ENCODE measurements at regions not wholly inside any gene's neighbourhood (a gene's known extent, or its start where the extent isn't known, plus 50 kb on each side); places are given as distances from the start of the nearest gene placed in this dataset.

- TF ChIP-seq CTCF (conservative IDR thresholded peaks at IDR 0.05; ENCODE audit: low read depth in 2 of 2): peak; percentile 20 to 53; a peak in 2 of 4 replicates
These were observed 86.2 kb upstream of the CMKLR1 start (continued) for GRCh38 chr12:108425238-108425795.

- Mint-ChIP-seq H3K36me3 (ENCODE audit: low read depth) (0 out of 3 replicates have a peak, but pooled peaks cover 2% of the 10 kb centered on the region), H3K27ac (no peak overlapping the region), H3K27me3 (ENCODE audit: insufficient read depth, low read depth, poor library complexity) (peaks cover 2% of the 10 kb centered on the region), H3K4me3 (no peak overlapping the region), H3K9me3 (peaks cover 8% of the 10 kb centered on the region; the same call in 1 of the 3 replicates), H3K4me1 (peaks cover 13% of the 10 kb centered on the region)
- no peaks in the 10 kb centered on the region for H3F3A ChIP-seq (replicated peaks; ENCODE audit: low read depth)
- H3K9me2 ChIP-seq (ENCODE audit: insufficient read depth): peaks cover under 1% of the 10 kb centered on the region; the same call in 1 of the 2 replicates
- peaks cover 4% of the 10 kb centered on the region; the same call in 1 of the 2 replicates for H3K4me1 ChIP-seq (ENCODE audit: insufficient read depth)
- H3K4me2 ChIP-seq: no peak overlapping the region
- ATAC-seq: no peak
- no peaks in the 10 kb centered on the region for H3K36me3 ChIP-seq (ENCODE audit: insufficient read depth)
- H4K20me1 ChIP-seq (replicated peaks; ENCODE audit: insufficient read depth): no peaks in the 10 kb centered on the region
- H2AFZ ChIP-seq: 0 out of 2 replicates have a peak overlapping the region, but pooled peaks have one; percentile 57
- no peaks in the 10 kb centered on the region for H3K27me3 ChIP-seq (ENCODE audit: insufficient read depth)
- H3K79me2 ChIP-seq (replicated peaks; ENCODE audit: insufficient read depth): no peaks in the 10 kb centered on the region
- no peak overlapping the region for H3K4me3 ChIP-seq
- no peak overlapping the region for H3K27ac ChIP-seq (ENCODE audit: low read depth)
- DNase-seq (ENCODE audit: low spot score): no peak
- TF ChIP-seq CTCF (conservative IDR thresholded peaks at IDR 0.05; ENCODE audit: low read depth in 2 of 2): no peak
- no peak for TF ChIP-seq EZH2phosphoT487 (IDR thresholded peaks at IDR 0.05; ENCODE audit: unreplicated experiment)
- no peak for TF ChIP-seq POLR2AphosphoS5 (IDR thresholded peaks at IDR 0.05; ENCODE audit: low read depth)
- TF ChIP-seq STAT1 (IDR thresholded peaks at IDR 0.05; ENCODE audit: unreplicated experiment): no peak
These were observed 85.7 kb upstream of the CMKLR1 start for GRCh38 chr12:108424816-108425215.

GRCh38 chr12:108424026-108424425 lies 84.9 kb upstream of the CMKLR1 start:
- no peak overlapping the region for H3K27ac Mint-ChIP-seq
- Histone ChIP-seq H3K36me3 (ENCODE audit: insufficient read depth) (no peaks in the 10 kb centered on the region), H4K20me1 (replicated peaks; ENCODE audit: insufficient read depth) (no peaks in the 10 kb centered on the region), H3F3A (replicated peaks; ENCODE audit: low read depth) (no peaks in the 10 kb centered on the region), H3K9me2 (ENCODE audit: insufficient read depth) (peaks cover 3% of the 10 kb centered on the region; the same call in 1 of the 2 replicates), H3K27ac (ENCODE audit: low read depth) (no peak overlapping the region), H3K4me3 (no peak overlapping the region), H2AFZ (no peak overlapping the region), H3K27me3 (ENCODE audit: insufficient read depth) (no peaks in the 10 kb centered on the region), H3K4me1 (ENCODE audit: insufficient read depth) (peaks cover 4% of the 10 kb centered on the region; the same call in 1 of the 2 replicates), H3K79me2 (replicated peaks; ENCODE audit: insufficient read depth) (no peaks in the 10 kb centered on the region), H3K4me2 (no peak overlapping the region)
- H3K9me3 Mint-ChIP-seq: peaks cover 10% of the 10 kb centered on the region; the same call in 2 of the 3 replicates
- H3K4me1 Mint-ChIP-seq: peaks cover 13% of the 10 kb centered on the region
- ATAC-seq: no peak
- H3K27me3 Mint-ChIP-seq (ENCODE audit: insufficient read depth, low read depth, poor library complexity): peaks cover 2% of the 10 kb centered on the region
- DNase-seq (ENCODE audit: low spot score): no peak
- H3K4me3 Mint-ChIP-seq: no peak overlapping the region
- 0 out of 3 replicates have a peak, but pooled peaks cover 4% of the 10 kb centered on the region for H3K36me3 Mint-ChIP-seq (ENCODE audit: low read depth)
- TF ChIP-seq NANOG (IDR thresholded peaks at IDR 0.05; ENCODE audit: borderline replicate concordance) (no peak), POLR2AphosphoS5 (IDR thresholded peaks at IDR 0.05; ENCODE audit: low read depth) (no peak), ZNF462 (CRISPR knock-in tag; IDR thresholded peaks at IDR 0.05) (no peak), EZH2 (IDR thresholded peaks at IDR 0.05; ENCODE audit: low read depth, unreplicated experiment) (no peak), EZH2phosphoT487 (IDR thresholded peaks at IDR 0.05; ENCODE audit: unreplicated experiment) (no peak), ZNF114 (CRISPR knock-in tag; IDR thresholded peaks at IDR 0.05) (no peak)

All from GM23338 (cell line).